Panc1 (cell line): ENCODE measurements at regions not wholly inside any gene's neighbourhood (a gene's known extent, or its start where the extent isn't known, plus 50 kb on each side); places are given as distances from the start of the nearest gene placed in this dataset.

Source experiments
- ATAC-seq: fragments of 200-7000 bp; cut with Tn5 transposase; 2 replicates; pipeline ENCODE4 v1.9.1; 2020; ENCODE audit warnings: mild to moderate bottlenecking, moderate library complexity
- BruUV-seq: library from RNA; stranded (reverse); fragments of 400-500 nt; replicated peaks from 2 replicates; lab custom pipeline; 2021; lab: Mats Ljungman, UMichigan
- CTCF ChIA-PET: fragments of 300-600 bp; sonication (Branson Sonifier 250); formaldehyde crosslinking; loops from one replicate; lab custom pipeline; 2022; ENCODE audit warnings: antibody characterized with exemption; lab: Charles Lee
- POLR2A ChIA-PET: fragments of 300-600 bp; sonication (Branson Sonifier 250); formaldehyde crosslinking; loops from one replicate; lab custom pipeline; 2022; ENCODE audit warnings: antibody characterized with exemption; lab: Charles Lee
- DNase-seq: peaks from one replicate; pipeline ENCODE4 v3.0.0-alpha.2; 2010; ENCODE audit warnings: low read depth, low spot score
- H3K27ac ChIP-seq: 2 replicates; pipeline ENCODE4 v1.5.1; 2011; ENCODE audit warnings: mild to moderate bottlenecking, low read length, inconsistent platforms
- H3K27me3 ChIP-seq: fragments of 200-500 bp; sonication (Bioruptor generic); 2 replicates; pipeline ENCODE4 v1.6.0; 2014; ENCODE audit warnings: low read length, inconsistent platforms; ENCODE audit not compliant: control insufficient read depth, insufficient read depth
- H3K36me3 ChIP-seq: fragments of 200-500 bp; sonication (Bioruptor generic); 2 replicates; pipeline ENCODE4 v1.5.1; 2014; ENCODE audit warnings: inconsistent platforms, mild to moderate bottlenecking, low read length, moderate library complexity; ENCODE audit not compliant: control insufficient read depth, insufficient read depth
- H3K4me1 ChIP-seq: 2 replicates; pipeline ENCODE4 v1.5.1; 2011; ENCODE audit warnings: inconsistent platforms, mild to moderate bottlenecking, low read length, moderate library complexity; ENCODE audit not compliant: control insufficient read depth, insufficient read depth
- H3K4me3 ChIP-seq, 2 experiments: 2 replicates each; pipeline ENCODE4 v1.5.1; 2011 to 2012; ENCODE audit warnings: low read depth in 2 of 2, low read length in 2 of 2, mild to moderate bottlenecking in 2 of 2, inconsistent platforms in 1 of 2, moderate library complexity in 1 of 2
- H3K9me3 ChIP-seq: fragments of 200-500 bp; sonication (Bioruptor generic); 2 replicates; pipeline ENCODE4 v1.5.1; 2014; ENCODE audit warnings: low read depth, mild to moderate bottlenecking, inconsistent platforms, low read length, moderate library complexity; ENCODE audit not compliant: control insufficient read depth, insufficient read depth
- POLR2AphosphoS5 ChIP-seq: IDR thresholded peaks from 2 replicates; pipeline ENCODE4 v1.6.1; 2012; ENCODE audit warnings: mild to moderate bottlenecking, low read depth, low read length, moderate library complexity
- SIN3A ChIP-seq: IDR thresholded peaks from 2 replicates; pipeline ENCODE4 v1.6.1; 2012; ENCODE audit warnings: low read depth, mild to moderate bottlenecking, low read length, moderate library complexity, borderline replicate concordance; ENCODE audit not compliant: insufficient read depth
- TCF7L2 ChIP-seq: IDR thresholded peaks from 2 replicates; pipeline ENCODE4 v1.6.1; 2011; ENCODE audit warnings: mild to moderate bottlenecking, low read depth, low read length, inconsistent platforms
- in situ Hi-C: cut with HindIII; loops from 2 replicates; pipeline ENCODE4 v1.10.0; 2016; ENCODE audit warnings: low sequenced_read_pairs, low pct_unique_long_range_greater_than_20kb
- intact Hi-C: fragments of 100-400 bp; cut with micrococcal nuclease; formaldehyde crosslinking; loops from one replicate; pipeline ENCODE4 v1.10.0; 2022; ENCODE audit not compliant: unreplicated experiment
- TF ChIP-seq, protein P1 (sequence below), 2 experiments: IDR thresholded peaks; 2 replicates each; pipeline ENCODE4 v1.6.1; 2011 to 2012; ENCODE audit warnings: low read depth in 2 of 2, control low read depth in 1 of 2, low read length in 1 of 2, mild to moderate bottlenecking in 1 of 2, moderate library complexity in 1 of 2; ENCODE audit not compliant: insufficient read depth in 1 of 2
- TF ChIP-seq, protein P2 (sequence below): fragments of 450-650 bp; IDR thresholded peaks from 2 replicates; pipeline ENCODE4 v1.5.1; 2017; ENCODE audit warnings: mild to moderate bottlenecking

DNA sequence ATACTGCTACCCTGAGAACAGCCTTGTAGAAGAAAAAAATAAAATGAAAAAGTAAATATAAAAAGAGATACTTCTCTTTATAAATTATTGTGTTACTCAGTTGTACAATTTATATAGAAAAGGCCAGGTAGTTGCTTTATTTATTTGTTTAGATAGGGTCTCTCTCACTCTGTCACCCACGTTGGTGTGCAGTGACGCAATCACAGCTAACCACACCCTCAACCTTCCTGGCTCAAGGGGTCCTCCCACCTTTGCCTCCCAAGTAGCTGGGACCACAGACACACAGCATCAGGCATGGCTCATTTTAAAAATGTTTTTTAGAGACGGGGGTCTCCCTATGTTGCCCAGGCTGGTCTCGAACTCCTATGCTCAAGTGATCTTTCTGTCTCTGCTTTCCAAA lies 175.4 kb upstream of the PZP start:
- TF ChIP-seq TCF7L2, result no peak
- TF ChIP-seq, protein P1, sequence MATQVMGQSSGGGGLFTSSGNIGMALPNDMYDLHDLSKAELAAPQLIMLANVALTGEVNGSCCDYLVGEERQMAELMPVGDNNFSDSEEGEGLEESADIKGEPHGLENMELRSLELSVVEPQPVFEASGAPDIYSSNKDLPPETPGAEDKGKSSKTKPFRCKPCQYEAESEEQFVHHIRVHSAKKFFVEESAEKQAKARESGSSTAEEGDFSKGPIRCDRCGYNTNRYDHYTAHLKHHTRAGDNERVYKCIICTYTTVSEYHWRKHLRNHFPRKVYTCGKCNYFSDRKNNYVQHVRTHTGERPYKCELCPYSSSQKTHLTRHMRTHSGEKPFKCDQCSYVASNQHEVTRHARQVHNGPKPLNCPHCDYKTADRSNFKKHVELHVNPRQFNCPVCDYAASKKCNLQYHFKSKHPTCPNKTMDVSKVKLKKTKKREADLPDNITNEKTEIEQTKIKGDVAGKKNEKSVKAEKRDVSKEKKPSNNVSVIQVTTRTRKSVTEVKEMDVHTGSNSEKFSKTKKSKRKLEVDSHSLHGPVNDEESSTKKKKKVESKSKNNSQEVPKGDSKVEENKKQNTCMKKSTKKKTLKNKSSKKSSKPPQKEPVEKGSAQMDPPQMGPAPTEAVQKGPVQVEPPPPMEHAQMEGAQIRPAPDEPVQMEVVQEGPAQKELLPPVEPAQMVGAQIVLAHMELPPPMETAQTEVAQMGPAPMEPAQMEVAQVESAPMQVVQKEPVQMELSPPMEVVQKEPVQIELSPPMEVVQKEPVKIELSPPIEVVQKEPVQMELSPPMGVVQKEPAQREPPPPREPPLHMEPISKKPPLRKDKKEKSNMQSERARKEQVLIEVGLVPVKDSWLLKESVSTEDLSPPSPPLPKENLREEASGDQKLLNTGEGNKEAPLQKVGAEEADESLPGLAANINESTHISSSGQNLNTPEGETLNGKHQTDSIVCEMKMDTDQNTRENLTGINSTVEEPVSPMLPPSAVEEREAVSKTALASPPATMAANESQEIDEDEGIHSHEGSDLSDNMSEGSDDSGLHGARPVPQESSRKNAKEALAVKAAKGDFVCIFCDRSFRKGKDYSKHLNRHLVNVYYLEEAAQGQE (IDR thresholded peaks at IDR 0.05; ENCODE audit: insufficient read depth in 1 of 2, low read depth in 2 of 2, low read length in 1 of 2), result no peak
- no peak for TF ChIP-seq POLR2AphosphoS5
- no peak for TF ChIP-seq SIN3A
- ChIA-PET POLR2A (no interaction called here), CTCF (no interaction called here)
- in situ Hi-C loops (no loop called here), intact Hi-C loops (no loop called here)
- H3K36me3 ChIP-seq, result no peaks in the 10 kb centered on the region
- no peak overlapping the region for H3K27ac ChIP-seq
- H3K9me3 ChIP-seq, result no peaks in the 10 kb centered on the region
- no peaks in the 10 kb centered on the region for H3K4me1 ChIP-seq
- H3K27me3 ChIP-seq, result no peaks in the 10 kb centered on the region
- no TSS peak for BruUV-seq
- no peak for DNase-seq
- no peak for ATAC-seq
- H3K4me3 ChIP-seq, result no peak overlapping the region

DNA sequence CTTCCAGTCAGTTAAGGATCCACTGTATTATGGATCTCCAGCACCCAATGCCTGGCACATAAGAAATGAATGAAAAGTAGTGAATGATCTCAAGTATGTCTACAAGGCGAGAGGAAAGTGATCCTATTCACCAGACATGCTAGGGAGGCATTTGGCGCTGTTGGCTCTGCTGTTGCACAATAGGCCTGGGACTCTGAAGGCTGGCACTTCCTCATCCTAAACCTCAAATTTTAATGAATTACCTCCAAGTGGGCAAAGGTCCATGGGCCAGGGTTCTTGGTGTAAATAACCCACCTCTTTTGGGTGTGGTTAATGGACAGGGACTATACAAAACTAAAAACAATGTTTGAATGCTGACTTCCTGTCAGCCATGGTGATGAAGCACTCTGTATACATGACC lies 173.4 kb upstream of the PZP start:
- intact Hi-C loops, result no loop called here
- no TSS peak for BruUV-seq
- Histone ChIP-seq H3K4me1 (no peaks in the 10 kb centered on the region), H3K27me3 (no peaks in the 10 kb centered on the region), H3K4me3 (no peak overlapping the region), H3K27ac (no peak overlapping the region), H3K36me3 (no peaks in the 10 kb centered on the region), H3K9me3 (no peaks in the 10 kb centered on the region)
- ChIA-PET POLR2A (no interaction called here), CTCF (no interaction called here)
- DNase-seq (no peak), ATAC-seq (no peak)
- in situ Hi-C loops, result no loop called here
- TF ChIP-seq, protein P2, sequence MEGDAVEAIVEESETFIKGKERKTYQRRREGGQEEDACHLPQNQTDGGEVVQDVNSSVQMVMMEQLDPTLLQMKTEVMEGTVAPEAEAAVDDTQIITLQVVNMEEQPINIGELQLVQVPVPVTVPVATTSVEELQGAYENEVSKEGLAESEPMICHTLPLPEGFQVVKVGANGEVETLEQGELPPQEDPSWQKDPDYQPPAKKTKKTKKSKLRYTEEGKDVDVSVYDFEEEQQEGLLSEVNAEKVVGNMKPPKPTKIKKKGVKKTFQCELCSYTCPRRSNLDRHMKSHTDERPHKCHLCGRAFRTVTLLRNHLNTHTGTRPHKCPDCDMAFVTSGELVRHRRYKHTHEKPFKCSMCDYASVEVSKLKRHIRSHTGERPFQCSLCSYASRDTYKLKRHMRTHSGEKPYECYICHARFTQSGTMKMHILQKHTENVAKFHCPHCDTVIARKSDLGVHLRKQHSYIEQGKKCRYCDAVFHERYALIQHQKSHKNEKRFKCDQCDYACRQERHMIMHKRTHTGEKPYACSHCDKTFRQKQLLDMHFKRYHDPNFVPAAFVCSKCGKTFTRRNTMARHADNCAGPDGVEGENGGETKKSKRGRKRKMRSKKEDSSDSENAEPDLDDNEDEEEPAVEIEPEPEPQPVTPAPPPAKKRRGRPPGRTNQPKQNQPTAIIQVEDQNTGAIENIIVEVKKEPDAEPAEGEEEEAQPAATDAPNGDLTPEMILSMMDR, result no peak
- TF ChIP-seq SIN3A (no peak), POLR2AphosphoS5 (no peak), TCF7L2 (no peak)
- TF ChIP-seq, protein P1 (IDR thresholded peaks at IDR 0.05; ENCODE audit: insufficient read depth in 1 of 2, low read depth in 2 of 2, low read length in 1 of 2), result no peak
